ENCODE measurements at regions not wholly inside any gene's neighbourhood (a gene's known extent, or its start where the extent isn't known, plus 50 kb on each side); places are given as distances from the start of the nearest gene placed in this dataset.

- no peak for TF ChIP-seq CTCF (IDR thresholded peaks at IDR 0.05)
- TF ChIP-seq POLR2A (IDR thresholded peaks at IDR 0.05): no peak
Measured at GRCh38 chr4:16297003-16297402, 70.7 kb upstream of the TAPT1 start.
